Sigmoid colon (tissue), 6 donors: ENCODE measurements at regions not wholly inside any gene's neighbourhood (a gene's known extent, or its start where the extent isn't known, plus 50 kb on each side); places are given as distances from the start of the nearest gene placed in this dataset.

Experiments used
- DNase-seq: peaks from one replicate; pipeline ENCODE4 v3.0.0-alpha.2; 2019
- H3K27ac ChIP-seq, 4 donors: fragments of 200-600 bp; sonication (generic); one replicate each; pipeline ENCODE4 v1.5.1; 2016 to 2019; ENCODE audit warnings: mild to moderate bottlenecking in 1 of 4
- H3K27me3 ChIP-seq, 3 donors: fragments of 200-600 bp; sonication (generic); one replicate each; pipeline ENCODE4 v1.5.1; 2019; ENCODE audit warnings: mild to moderate bottlenecking in 1 of 3
- H3K36me3 ChIP-seq, 4 donors: fragments of 200-600 bp; sonication (generic); one replicate each; pipeline ENCODE4 v1.5.1; 2016 to 2019
- H3K4me1 ChIP-seq, 4 donors: fragments of 200-600 bp; sonication (generic); one replicate each; pipeline ENCODE4 v1.5.1; 2017 to 2019
- H3K4me3 ChIP-seq, 4 donors: fragments of 200-600 bp; sonication (generic); one replicate each; pipeline ENCODE4 v1.5.1; 2017 to 2019; ENCODE audit warnings: mild to moderate bottlenecking in 2 of 4, moderate library complexity in 1 of 4
- H3K9me3 ChIP-seq, 4 donors: fragments of 200-600 bp in 3 of 4; sonication (generic) in 3 of 4; one replicate each; pipeline versions ENCODE4 v1.5.1 to v1.6.1; 2013 to 2019
- CTCF ChIP-seq, 4 experiments: fragments of 450-650 bp in 3 of 4; fragments of 200-600 bp in 1 of 4; IDR thresholded peaks; one replicate each; pipeline ENCODE4 v1.5.1; 2016 to 2019; ENCODE audit warnings: antibody characterized with exemption in 4 of 4, mild to moderate bottlenecking in 3 of 4, moderate library complexity in 2 of 4
- EP300 ChIP-seq, 4 donors: sonication (generic); formaldehyde crosslinking; IDR thresholded peaks; one replicate each; pipeline ENCODE4 v1.6.1; 2017; ENCODE audit warnings: antibody characterized with exemption in 4 of 4
- POLR2A ChIP-seq, 2 donors: fragments of 450-650 bp; IDR thresholded peaks; one replicate each; pipeline ENCODE4 v1.6.1; 2016; ENCODE audit warnings: antibody characterized with exemption in 2 of 2, mild to moderate bottlenecking in 2 of 2, moderate library complexity in 2 of 2
- POLR2AphosphoS5 ChIP-seq, 4 donors: sonication (generic); formaldehyde crosslinking; IDR thresholded peaks; one replicate each; pipeline ENCODE4 v1.6.1; 2017; ENCODE audit warnings: antibody characterized with exemption in 4 of 4
- WGBS, 2 donors: extraction: QIAGEN DNeasy Blood & Tissue Kit; methylation state at CpG; one replicate each; pipeline ENCODE4 v1.1.7; 2013; 5-methylcytosine and 5-hydroxymethylcytosine counted together
- intact Hi-C: fragments of 100-400 bp; cut with DNase I; formaldehyde crosslinking; loops from one replicate; pipeline ENCODE4 v1.15.1; 2023
- donor health status: healthy with polysubstance abuse.
- donor health status: healthy.

- Histone ChIP-seq H3K4me1 (no peaks in the 10 kb centered on the region), H3K9me3 (no peaks in the 10 kb centered on the region), H3K36me3 (no peaks in the 10 kb centered on the region), H3K27ac (no peak overlapping the region), H3K4me3 (no peak overlapping the region), H3K27me3 (peaks cover 0 to 4% (median 0%) of the 10 kb centered on the region in 3 donors)
- WGBS, 2 donors, result 90 to 91% methylated on average over 4 of the region's 4 CpGs
- no peak for DNase-seq
- no peak for TF ChIP-seq POLR2A (IDR thresholded peaks at IDR 0.05)
- TF ChIP-seq EP300 (IDR thresholded peaks at IDR 0.05), result no peak
- TF ChIP-seq POLR2AphosphoS5 (IDR thresholded peaks at IDR 0.05), result no peak
- TF ChIP-seq CTCF (IDR thresholded peaks at IDR 0.05), result no peak
- intact Hi-C loops, result no loop called here
These were observed 403.0 kb downstream of the ARHGEF28 start for GRCh38 chr5:74028976-74029375.

- H3K9me3 ChIP-seq, result no peaks in the 10 kb centered on the region
- no peak for DNase-seq
- H3K27ac ChIP-seq, result no peak overlapping the region
- intact Hi-C loops, result no loop called here
- H3K27me3 ChIP-seq, result peaks cover 0 to 4% (median 0%) of the 10 kb centered on the region in 3 donors
- 89% methylated on average over 3 of the region's 3 CpGs for WGBS, 2 donors
- no peak for TF ChIP-seq POLR2A (IDR thresholded peaks at IDR 0.05)
- TF ChIP-seq POLR2AphosphoS5 (IDR thresholded peaks at IDR 0.05), result no peak
- TF ChIP-seq EP300 (IDR thresholded peaks at IDR 0.05), result no peak
- no peak for TF ChIP-seq CTCF (IDR thresholded peaks at IDR 0.05)
- H3K36me3 ChIP-seq, result no peaks in the 10 kb centered on the region
- H3K4me3 ChIP-seq, result no peak overlapping the region
- H3K4me1 ChIP-seq, result no peaks in the 10 kb centered on the region
These were observed 402.4 kb downstream of the ARHGEF28 start for GRCh38 chr5:74028406-74028805.

GRCh38 chr5:74027732-74028338 lies 401.8 kb downstream of the ARHGEF28 start:
- Histone ChIP-seq H3K4me1 (no peaks in the 10 kb centered on the region), H3K27me3 (peaks cover 0 to 4% (median 0%) of the 10 kb centered on the region in 3 donors), H3K36me3 (no peaks in the 10 kb centered on the region), H3K4me3 (no peak overlapping the region), H3K27ac (no peak overlapping the region), H3K9me3 (no peaks in the 10 kb centered on the region)
- 93 to 94% methylated on average over 2 of the region's 2 CpGs for WGBS, 2 donors
- no peak for DNase-seq
- intact Hi-C loops, result no loop called here
- TF ChIP-seq CTCF (IDR thresholded peaks at IDR 0.05), result no peak
- no peak for TF ChIP-seq EP300 (IDR thresholded peaks at IDR 0.05)
- TF ChIP-seq POLR2AphosphoS5 (IDR thresholded peaks at IDR 0.05), result no peak
- TF ChIP-seq POLR2A (IDR thresholded peaks at IDR 0.05), result no peak

GRCh38 chr5:74026310-74026709 lies 400.3 kb downstream of the ARHGEF28 start:
- Histone ChIP-seq H3K9me3 (no peaks in the 10 kb centered on the region), H3K4me1 (no peaks in the 10 kb centered on the region), H3K27me3 (peaks cover 0 to 4% (median 0%) of the 10 kb centered on the region in 3 donors), H3K27ac (no peak overlapping the region), H3K4me3 (no peak overlapping the region), H3K36me3 (no peaks in the 10 kb centered on the region)
- no peak for DNase-seq
- WGBS, 2 donors, result 88 to 91% methylated on average over 2 of the region's 2 CpGs
- TF ChIP-seq POLR2AphosphoS5 (IDR thresholded peaks at IDR 0.05) (no peak), POLR2A (IDR thresholded peaks at IDR 0.05) (no peak), EP300 (IDR thresholded peaks at IDR 0.05) (no peak), CTCF (IDR thresholded peaks at IDR 0.05) (no peak)
- intact Hi-C loops, result no loop called here

- no peak overlapping the region for H3K27ac ChIP-seq
- H3K36me3 ChIP-seq, result no peaks in the 10 kb centered on the region
- H3K27me3 ChIP-seq, result peaks cover 0 to 4% (median 0%) of the 10 kb centered on the region in 3 donors
- no peaks in the 10 kb centered on the region for H3K9me3 ChIP-seq
- DNase-seq, result no peak
- no peak for TF ChIP-seq POLR2A (IDR thresholded peaks at IDR 0.05)
- intact Hi-C loops, result no loop called here
- H3K4me1 ChIP-seq, result no peaks in the 10 kb centered on the region
- no peak overlapping the region for H3K4me3 ChIP-seq
These were observed 395.1 kb downstream of the ARHGEF28 start for GRCh38 chr5:74021126-74021525.
